ENCODE measurements at regions not wholly inside any gene's neighbourhood (a gene's known extent, or its start where the extent isn't known, plus 50 kb on each side); places are given as distances from the start of the nearest gene placed in this dataset.

DNA sequence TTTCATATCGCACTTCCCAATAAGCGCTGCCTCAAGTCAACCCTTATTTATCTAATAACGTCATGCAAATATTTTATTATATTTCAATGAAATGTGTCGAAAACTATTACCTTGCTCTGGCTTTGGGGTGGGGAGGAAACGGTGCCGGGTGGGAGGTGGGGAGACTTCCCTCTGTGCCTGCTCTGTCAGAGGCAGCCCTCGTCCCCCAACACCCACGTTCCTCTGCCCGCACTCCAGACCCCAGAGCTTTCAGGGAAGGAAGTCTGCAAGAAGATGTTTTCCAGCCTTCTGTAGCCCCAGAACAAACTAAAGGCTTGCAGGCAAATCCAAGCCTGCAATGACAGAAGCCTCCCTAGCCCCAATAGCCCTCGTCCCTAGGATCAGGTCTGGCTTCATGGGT lies 235.7 kb downstream of the BUD13 start:
- TF ChIP-seq CREB1 (IDR thresholded peaks at IDR 0.05; ENCODE audit: low read depth) (no peak), NFIC (IDR thresholded peaks at IDR 0.05) (no peak), TAF1 (IDR thresholded peaks at IDR 0.05; ENCODE audit: low read depth) (no peak), EP300 (IDR thresholded peaks at IDR 0.05; ENCODE audit: borderline replicate concordance) (no peak), RAD21 (IDR thresholded peaks at IDR 0.05; ENCODE audit: low read depth) (no peak), ZBTB7A (IDR thresholded peaks at IDR 0.05; ENCODE audit: low read depth) (no peak), CEBPB (IDR thresholded peaks at IDR 0.05) (no peak)
- TF ChIP-seq, protein P1, sequence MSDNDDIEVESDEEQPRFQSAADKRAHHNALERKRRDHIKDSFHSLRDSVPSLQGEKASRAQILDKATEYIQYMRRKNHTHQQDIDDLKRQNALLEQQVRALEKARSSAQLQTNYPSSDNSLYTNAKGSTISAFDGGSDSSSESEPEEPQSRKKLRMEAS (IDR thresholded peaks at IDR 0.05), result no peak
- TF ChIP-seq, protein P2, sequence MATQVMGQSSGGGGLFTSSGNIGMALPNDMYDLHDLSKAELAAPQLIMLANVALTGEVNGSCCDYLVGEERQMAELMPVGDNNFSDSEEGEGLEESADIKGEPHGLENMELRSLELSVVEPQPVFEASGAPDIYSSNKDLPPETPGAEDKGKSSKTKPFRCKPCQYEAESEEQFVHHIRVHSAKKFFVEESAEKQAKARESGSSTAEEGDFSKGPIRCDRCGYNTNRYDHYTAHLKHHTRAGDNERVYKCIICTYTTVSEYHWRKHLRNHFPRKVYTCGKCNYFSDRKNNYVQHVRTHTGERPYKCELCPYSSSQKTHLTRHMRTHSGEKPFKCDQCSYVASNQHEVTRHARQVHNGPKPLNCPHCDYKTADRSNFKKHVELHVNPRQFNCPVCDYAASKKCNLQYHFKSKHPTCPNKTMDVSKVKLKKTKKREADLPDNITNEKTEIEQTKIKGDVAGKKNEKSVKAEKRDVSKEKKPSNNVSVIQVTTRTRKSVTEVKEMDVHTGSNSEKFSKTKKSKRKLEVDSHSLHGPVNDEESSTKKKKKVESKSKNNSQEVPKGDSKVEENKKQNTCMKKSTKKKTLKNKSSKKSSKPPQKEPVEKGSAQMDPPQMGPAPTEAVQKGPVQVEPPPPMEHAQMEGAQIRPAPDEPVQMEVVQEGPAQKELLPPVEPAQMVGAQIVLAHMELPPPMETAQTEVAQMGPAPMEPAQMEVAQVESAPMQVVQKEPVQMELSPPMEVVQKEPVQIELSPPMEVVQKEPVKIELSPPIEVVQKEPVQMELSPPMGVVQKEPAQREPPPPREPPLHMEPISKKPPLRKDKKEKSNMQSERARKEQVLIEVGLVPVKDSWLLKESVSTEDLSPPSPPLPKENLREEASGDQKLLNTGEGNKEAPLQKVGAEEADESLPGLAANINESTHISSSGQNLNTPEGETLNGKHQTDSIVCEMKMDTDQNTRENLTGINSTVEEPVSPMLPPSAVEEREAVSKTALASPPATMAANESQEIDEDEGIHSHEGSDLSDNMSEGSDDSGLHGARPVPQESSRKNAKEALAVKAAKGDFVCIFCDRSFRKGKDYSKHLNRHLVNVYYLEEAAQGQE (IDR thresholded peaks at IDR 0.05; ENCODE audit: low read depth), result no peak

Measured in Ishikawa (cell line).